ENCODE measurements at regions not wholly inside any gene's neighbourhood (a gene's known extent, or its start where the extent isn't known, plus 50 kb on each side); places are given as distances from the start of the nearest gene placed in this dataset.

DNA sequence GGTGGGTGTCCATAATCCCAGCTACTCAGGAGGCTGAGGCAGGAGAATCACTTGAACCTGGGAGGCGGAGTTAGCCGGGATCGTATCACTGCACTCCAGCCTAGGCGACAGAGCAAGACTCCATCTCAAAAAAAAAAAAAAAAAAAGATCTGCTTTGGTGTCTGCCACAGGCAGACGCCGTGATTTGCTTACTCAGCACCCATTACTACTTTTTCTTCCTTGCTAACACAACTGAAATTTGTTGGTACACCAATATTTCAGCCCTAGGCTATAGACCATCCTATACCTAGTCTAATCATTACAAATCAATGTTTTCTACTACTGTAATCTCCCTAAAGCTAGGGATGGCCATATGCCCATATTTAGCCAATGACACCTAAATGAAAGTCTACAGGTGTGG lies 53.5 kb upstream of the PARD3 start:
- DNase-seq (ENCODE audit: low read depth, low spot score): no peak

GRCh38 chr10:34866848-34867247 lies 51.8 kb upstream of the PARD3 start:
- no peak for DNase-seq (ENCODE audit: low read depth, low spot score)
